Ureter (tissue), 1 donor: ENCODE measurements at regions not wholly inside any gene's neighbourhood (a gene's known extent, or its start where the extent isn't known, plus 50 kb on each side); places are given as distances from the start of the nearest gene placed in this dataset.
"Not testable (repeated sequence)": the region's sequence is repeated elsewhere in the genome, so short reads cannot be mapped to it uniquely, and the experiment has no call there.

Experiments
- DNase-seq: peaks from one replicate; pipeline ENCODE4 v3.0.0-alpha.2; 2020; ENCODE audit warnings: low spot score
- donor health status: DM: yes; HTN: yes; CAD: no.

DNA sequence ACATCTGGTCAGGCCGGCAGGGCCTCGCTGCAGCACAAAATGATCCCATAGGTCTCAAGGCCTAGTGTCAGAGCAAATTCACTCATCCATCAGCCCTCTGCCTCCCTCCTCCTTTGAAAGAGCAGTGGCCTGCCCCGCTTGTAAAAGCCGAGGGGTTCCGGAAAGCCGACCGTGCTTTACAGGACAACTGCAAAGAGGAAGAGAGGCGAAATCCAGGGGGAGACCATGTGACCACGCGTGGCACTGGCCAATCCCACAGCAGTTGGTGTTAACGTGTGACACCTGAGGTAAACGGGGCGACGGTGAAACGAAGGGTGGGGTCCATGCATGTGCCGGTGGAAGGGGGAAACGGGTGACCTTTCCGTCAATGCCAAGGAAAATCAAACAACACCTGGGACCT lies 688.6 kb upstream of the TPTE start:
- not testable (repeated sequence) for DNase-seq

- DNase-seq: not testable (repeated sequence)
Measured at GRCh38 chr21:9836547-9836946, 684.8 kb upstream of the TPTE start.

DNA sequence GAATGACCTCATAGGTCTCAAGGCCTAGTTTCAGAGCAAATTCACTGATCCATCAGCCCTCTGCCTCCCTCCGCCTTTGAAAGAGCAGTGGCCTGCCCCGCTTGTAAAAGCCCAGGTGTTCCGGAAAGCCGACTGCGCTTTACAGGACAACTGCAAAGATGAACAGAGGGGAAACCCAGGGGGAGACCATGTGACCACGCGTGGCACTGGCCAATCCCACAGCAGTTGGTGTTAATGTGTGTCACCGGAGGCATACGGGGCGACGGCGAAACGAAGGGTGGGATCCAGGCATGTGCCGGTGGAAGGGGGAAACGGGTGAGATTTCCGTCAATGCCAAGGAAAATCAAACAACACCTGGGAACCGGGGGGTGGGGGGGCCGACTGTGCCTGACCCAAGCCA lies 684.4 kb upstream of the TPTE start:
- DNase-seq: not testable (repeated sequence)

DNA sequence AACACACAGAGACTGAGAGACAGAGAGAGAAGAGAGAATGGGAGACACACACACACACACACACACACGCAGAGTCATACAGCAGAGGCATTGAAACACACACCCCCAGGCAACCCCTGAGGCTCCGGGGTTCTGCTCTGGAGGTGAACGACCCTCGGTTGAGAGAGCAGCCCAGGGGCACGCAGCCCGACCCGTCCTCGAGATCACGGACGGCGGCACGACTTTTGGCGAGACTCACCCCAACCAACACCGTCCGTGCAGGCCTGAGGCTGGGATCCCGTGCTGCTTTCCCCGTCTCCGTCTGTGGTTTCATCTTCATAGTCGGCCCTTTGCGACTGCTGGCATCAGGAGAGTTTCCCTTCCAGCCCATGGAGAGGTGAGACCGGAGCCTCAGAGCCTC lies 683.9 kb upstream of the TPTE start:
- not testable (repeated sequence) for DNase-seq

GRCh38 chr21:9837946-9838737 lies 683.2 kb upstream of the TPTE start:
- no peak for DNase-seq

DNA sequence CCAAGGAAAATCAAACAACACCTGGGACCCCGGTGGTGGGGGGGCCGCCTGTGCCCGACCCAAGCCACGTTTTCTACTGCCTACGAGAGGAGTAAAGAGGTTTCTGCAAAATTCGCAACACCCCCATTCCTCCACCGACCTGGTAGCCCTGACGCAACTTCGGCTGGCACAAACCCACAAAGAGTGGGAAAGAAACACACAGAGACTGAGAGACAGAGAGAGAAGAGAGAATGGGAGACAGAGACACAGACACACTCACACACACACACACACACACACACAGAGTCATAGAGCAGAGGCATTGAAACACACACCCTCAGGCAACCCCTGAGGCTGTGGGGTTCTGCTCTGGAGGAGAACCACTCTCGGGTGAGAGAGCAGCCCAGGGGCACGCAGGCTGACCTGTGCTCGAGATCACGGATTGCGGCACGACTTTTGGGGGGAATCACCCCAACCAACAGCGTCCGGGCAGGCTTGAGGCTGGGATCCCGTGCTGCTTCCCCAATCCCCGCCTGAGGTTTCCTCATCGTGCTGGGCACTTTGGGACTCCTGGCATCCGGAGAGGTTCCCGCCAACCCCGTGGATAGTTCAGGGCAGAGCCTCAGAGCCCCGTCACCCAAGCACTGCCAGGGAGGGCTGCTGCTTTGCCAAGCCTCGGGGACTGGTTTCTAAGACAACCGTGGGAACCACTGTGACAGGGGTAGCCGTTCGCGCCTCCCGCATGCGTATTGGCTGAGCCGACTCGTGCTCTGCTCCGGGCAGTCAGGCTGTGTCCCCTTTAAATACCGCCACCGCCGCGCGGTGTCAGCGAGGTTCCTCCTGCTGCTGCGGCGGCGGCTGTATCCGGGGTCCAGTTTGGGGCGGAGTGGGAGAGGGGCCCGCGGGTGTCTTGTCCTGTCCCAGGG lies 682.4 kb upstream of the TPTE start:
- DNase-seq: no peak

DNA sequence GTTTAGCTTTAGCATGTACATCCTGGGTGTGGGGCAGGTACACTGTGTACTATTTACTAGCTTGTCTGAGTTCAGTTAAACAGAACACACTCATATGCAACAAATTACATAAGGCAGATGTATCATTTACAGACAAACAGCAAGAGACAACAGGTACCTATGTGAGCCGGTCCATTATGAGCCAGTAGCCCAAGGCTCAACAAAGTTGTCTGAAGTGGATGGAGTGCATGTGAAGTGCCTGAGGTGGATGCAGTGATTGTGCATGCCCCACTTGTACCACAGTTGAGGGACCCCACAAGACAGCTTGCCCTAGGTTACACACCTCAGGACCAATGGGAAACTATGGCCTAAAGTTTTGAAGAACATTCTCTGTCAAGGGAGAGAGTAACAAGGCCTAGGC lies 677.3 kb upstream of the TPTE start:
- not testable (repeated sequence) for DNase-seq

- DNase-seq: not testable (repeated sequence)
Measured at GRCh38 chr21:9847511-9847910, 673.9 kb upstream of the TPTE start.

GRCh38 chr21:9851166-9851565 lies 670.2 kb upstream of the TPTE start:
- not testable (repeated sequence) for DNase-seq

- not testable (repeated sequence) for DNase-seq
Measured at GRCh38 chr21:9851695-9852094, 669.7 kb upstream of the TPTE start.

GRCh38 chr21:9857563-9857962 lies 663.8 kb upstream of the TPTE start:
- DNase-seq: not testable (repeated sequence)

- not testable (repeated sequence) for DNase-seq
Measured at GRCh38 chr21:9859865-9860264, 661.5 kb upstream of the TPTE start.

DNA sequence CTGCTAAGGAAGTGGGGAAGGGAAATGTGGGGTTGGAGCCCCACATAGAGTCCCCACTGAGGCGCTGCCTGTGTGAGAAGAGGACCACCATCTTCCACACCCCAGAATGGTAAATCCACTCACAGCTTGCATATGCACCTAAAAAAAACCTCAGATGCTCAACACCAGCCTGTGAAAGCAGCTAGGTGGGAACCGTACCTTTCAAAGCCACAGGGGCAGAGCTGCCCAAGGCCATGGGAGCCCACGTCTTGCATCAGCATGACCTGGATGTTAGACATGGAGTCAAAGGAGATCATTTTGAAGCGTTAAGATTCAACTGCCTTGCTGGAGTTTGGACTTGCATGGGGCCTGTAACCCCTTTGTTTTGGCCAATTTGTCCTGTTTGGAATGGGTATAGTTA lies 658.9 kb upstream of the TPTE start:
- not testable (repeated sequence) for DNase-seq

- not testable (repeated sequence) for DNase-seq
Measured at GRCh38 chr21:9867815-9868214, 653.6 kb upstream of the TPTE start.

GRCh38 chr21:9873096-9873495 lies 648.3 kb upstream of the TPTE start:
- not testable (repeated sequence) for DNase-seq

- DNase-seq: not testable (repeated sequence)
Measured at GRCh38 chr21:9874136-9874535, 647.2 kb upstream of the TPTE start.

DNA sequence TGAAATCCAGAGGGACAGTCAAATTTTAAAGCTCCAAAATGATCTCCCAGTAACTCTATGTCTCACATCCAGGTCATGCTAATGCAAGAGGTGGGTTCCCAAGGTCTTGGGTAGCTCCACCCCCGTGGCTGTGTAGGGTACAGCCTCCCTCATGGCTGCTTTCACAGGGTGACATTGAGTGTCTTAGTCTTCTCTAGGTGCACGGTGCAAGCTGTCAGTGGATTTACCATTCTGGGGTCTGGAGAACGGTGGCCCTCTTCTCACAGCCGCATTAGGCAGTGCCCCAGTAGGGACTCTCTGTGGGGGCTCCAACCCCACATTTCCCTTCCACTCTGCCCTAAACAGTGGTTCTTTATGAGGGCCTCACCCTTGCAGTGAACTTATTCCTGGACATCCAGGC lies 640.0 kb upstream of the TPTE start:
- not testable (repeated sequence) for DNase-seq

DNA sequence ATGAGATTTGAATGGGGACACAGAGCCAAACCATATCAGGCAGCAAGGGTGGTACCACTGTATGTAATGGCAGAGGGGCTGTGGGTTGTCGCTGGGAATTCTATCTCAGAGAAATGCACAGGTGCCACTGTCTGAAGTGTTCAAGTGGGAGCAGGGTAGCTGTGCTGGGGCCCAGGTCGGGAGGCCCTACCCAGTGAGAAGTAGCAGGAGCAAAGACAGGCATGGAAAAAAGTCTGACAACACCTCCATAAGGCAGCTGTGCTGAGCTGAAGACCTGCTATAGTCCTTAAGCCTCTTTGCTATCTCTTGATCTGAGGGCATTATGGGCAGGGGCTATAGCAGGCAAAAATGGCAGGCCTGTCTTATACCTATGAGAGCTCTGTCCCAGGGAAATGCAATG lies 638.3 kb upstream of the TPTE start:
- DNase-seq: not testable (repeated sequence)

DNA sequence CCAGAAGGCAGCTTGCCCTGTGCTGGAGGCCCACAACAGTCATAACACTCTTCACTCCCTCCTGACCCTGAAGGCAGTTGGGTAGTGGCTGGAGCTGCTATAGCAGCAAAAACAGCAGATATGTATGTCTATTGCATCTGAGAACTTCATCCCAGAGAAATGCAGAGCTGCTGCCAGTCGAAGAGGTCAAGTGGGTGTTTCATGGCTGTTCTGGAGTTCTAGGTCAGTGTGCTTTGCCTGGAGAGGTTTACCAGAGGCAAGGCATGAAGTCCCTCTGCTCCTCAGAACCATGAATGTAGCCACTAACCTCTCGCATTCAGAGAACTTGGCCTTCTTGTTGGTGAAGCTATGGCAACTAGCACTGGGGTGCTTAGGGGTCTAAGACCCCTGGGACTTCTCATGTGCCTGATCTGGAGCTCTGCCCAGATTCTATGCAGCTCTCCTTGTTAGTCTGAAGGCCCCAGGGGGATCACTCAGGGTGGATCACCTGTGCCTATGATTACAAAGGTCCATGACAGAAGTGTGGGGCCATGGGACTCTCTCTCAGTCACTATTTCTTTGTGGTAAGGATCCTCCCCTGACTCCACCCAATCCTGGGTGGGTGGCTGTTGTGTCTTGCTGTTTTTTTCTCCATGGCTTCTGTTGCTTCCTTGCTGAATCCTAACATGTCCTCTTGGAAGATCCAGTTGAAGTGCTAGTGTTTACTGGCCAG lies 637.7 kb upstream of the TPTE start:
- not testable (repeated sequence) for DNase-seq

- DNase-seq: not testable (repeated sequence)
Measured at GRCh38 chr21:9888500-9888899, 632.9 kb upstream of the TPTE start.

GRCh38 chr21:9903579-9903978 lies 617.8 kb upstream of the TPTE start:
- DNase-seq: not testable (repeated sequence)

DNA sequence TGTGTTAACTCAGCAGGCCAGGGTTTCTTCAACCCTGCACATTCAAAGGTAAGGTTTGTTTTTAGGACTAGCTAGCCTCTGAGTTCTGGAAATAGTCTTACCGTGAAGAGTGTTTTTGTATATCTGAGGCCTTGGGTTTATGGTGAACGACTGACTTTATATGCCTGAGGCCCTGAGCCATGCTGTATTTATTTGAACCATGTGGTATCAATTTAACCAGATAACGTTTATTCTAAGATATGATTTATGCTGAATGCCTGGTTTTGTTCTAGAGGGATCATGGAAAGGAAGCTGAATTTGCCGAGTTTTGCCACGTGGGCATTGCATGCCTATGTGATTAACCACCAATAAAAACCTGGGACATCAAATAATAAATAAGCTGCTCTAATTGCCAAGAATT lies 607.2 kb upstream of the TPTE start:
- not testable (repeated sequence) for DNase-seq
